HUES64 (cell line): ENCODE measurements at regions not wholly inside any gene's neighbourhood (a gene's known extent, or its start where the extent isn't known, plus 50 kb on each side); places are given as distances from the start of the nearest gene placed in this dataset.
A peak's percentile ranks its signal among the peaks of the same experiment; 100 is the strongest.

Source experiments
- H3K27ac ChIP-seq: 2 replicates; pipeline ENCODE4 v1.7.0; 2013; ENCODE audit warnings: low read depth, low read length, inconsistent platforms
- H3K27me3 ChIP-seq: 2 replicates; pipeline ENCODE4 v1.6.1; 2013; ENCODE audit warnings: mild to moderate bottlenecking, low read length; ENCODE audit not compliant: insufficient read depth
- H3K36me3 ChIP-seq: 2 replicates; pipeline ENCODE4 v1.6.1; 2013; ENCODE audit warnings: mild to moderate bottlenecking, low read length; ENCODE audit not compliant: insufficient read depth
- H3K4me1 ChIP-seq: 2 replicates; pipeline ENCODE4 v1.6.1; 2013; ENCODE audit warnings: mild to moderate bottlenecking, low read length, moderate library complexity; ENCODE audit not compliant: insufficient read depth
- H3K4me3 ChIP-seq: 2 replicates; pipeline ENCODE4 v1.5.1; 2013; ENCODE audit warnings: mild to moderate bottlenecking, low read length, moderate library complexity
- H3K9ac ChIP-seq: 2 replicates; pipeline ENCODE4 v1.6.1; 2013; ENCODE audit warnings: mild to moderate bottlenecking, low read depth, low read length
- H3K9me3 ChIP-seq: 2 replicates; pipeline ENCODE4 v1.6.1; 2013; ENCODE audit warnings: low read depth, low read length; ENCODE audit not compliant: insufficient read depth
- WGBS: fragments of 150-250, 120-280 bp; methylation state at CpG from one replicate; pipeline ENCODE4 v1.1.7; 2013; ENCODE audit warnings: missing lambda C conversion rate; 5-methylcytosine and 5-hydroxymethylcytosine counted together

GRCh38 chr6:147023581-147023980 is 180.6 kb upstream of the STXBP5 start:
- no peaks in the 10 kb centered on the region for H3K36me3 ChIP-seq
- no peak overlapping the region for H3K9ac ChIP-seq
- no peak overlapping the region for H3K27ac ChIP-seq
- no peaks in the 10 kb centered on the region for H3K27me3 ChIP-seq
- WGBS: 84% methylated on average over 3 of the region's 3 CpGs
- no peaks in the 10 kb centered on the region for H3K9me3 ChIP-seq
- no peak overlapping the region for H3K4me3 ChIP-seq
- no peaks in the 10 kb centered on the region for H3K4me1 ChIP-seq

DNA sequence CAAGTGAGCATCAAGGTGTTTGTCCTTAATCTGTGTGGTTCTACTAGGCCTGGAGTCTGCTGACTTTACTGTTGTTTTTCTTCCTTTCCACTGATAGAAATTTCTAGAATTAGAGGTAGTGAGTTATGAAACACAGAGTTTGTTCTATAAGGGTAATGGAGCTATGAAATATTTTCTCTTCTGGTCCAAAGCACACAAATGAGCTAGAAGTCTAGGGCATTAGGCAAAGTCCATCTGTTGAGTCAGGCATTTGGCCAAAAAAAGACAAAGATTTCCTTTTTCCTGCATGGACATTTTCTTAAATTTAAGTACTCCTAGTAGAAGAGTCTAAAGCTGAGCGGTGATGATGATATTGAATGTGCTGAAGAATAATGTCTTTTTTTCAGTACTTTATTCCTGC is 174.3 kb upstream of the STXBP5 start:
- WGBS: no CpG with 5 or more reads among the region's 1 CpG

GRCh38 chr6:147033267-147033666 is 170.9 kb upstream of the STXBP5 start:
- Histone ChIP-seq H3K36me3 (no peaks in the 10 kb centered on the region), H3K4me3 (no peak overlapping the region), H3K9ac (no peak overlapping the region), H3K4me1 (peaks cover 13% of the 10 kb centered on the region), H3K27ac (peak overlapping the region; percentile 51), H3K27me3 (no peaks in the 10 kb centered on the region), H3K9me3 (no peaks in the 10 kb centered on the region)
- WGBS: 71% methylated on average over 2 of the region's 2 CpGs

More for the DNA sequence above, 174.3 kb upstream of the STXBP5 start:
- Histone ChIP-seq H3K9me3 (no peaks in the 10 kb centered on the region), H3K27me3 (no peaks in the 10 kb centered on the region), H3K4me1 (peaks cover 13% of the 10 kb centered on the region), H3K9ac (no peak overlapping the region), H3K36me3 (no peaks in the 10 kb centered on the region), H3K27ac (no peak overlapping the region), H3K4me3 (no peak overlapping the region)

DNA sequence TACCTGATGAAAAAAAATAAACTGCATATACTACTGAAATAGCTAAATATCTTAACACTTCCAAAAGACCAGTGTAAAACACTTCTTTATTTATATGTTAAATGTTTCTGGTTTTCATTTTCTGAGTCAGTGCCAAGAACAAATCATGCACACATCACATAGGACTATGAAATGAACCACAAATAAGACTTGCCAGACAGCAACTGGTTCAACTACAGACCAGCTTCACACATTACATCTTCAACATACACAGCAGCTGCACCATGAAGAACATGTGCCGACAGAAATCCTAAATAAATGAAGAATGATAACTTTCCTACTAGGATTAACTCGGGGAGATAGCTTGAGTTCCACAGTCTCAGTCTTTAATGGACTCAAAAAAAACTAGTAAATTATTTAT is 168.3 kb upstream of the STXBP5 start:
- peaks cover 13% of the 10 kb centered on the region for H3K4me1 ChIP-seq
- H3K9ac ChIP-seq: no peak overlapping the region
- no peaks in the 10 kb centered on the region for H3K27me3 ChIP-seq
- H3K4me3 ChIP-seq: no peak overlapping the region
- no peak overlapping the region for H3K27ac ChIP-seq
- 100% methylated on average over 2 of the region's 2 CpGs for WGBS
- H3K36me3 ChIP-seq: no peaks in the 10 kb centered on the region
- no peaks in the 10 kb centered on the region for H3K9me3 ChIP-seq

DNA sequence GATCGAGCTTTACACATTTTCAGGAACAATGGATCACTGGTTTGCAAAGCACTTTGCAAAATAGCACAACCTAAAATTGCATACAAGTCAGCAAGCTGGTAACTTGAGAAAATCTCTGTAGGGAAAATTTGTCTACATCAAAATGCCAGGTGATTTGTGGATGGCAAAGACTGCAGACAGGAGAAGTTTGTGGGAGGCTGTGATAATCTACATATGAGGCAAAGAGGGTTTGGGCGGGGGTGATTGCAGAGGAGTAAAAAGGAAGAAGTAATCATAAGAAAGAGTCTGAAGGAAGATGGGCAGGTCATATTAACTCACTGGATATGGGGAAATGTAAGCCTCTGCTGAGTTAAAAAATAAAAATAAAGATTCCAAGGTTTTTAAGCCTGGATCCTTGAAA is 166.3 kb upstream of the STXBP5 start:
- Histone ChIP-seq H3K36me3 (no peaks in the 10 kb centered on the region), H3K9me3 (no peaks in the 10 kb centered on the region), H3K4me1 (peaks cover 10% of the 10 kb centered on the region), H3K9ac (no peak overlapping the region), H3K4me3 (no peak overlapping the region), H3K27me3 (no peaks in the 10 kb centered on the region), H3K27ac (no peak overlapping the region)
- WGBS: 87% methylated on average over 2 of the region's 2 CpGs

DNA sequence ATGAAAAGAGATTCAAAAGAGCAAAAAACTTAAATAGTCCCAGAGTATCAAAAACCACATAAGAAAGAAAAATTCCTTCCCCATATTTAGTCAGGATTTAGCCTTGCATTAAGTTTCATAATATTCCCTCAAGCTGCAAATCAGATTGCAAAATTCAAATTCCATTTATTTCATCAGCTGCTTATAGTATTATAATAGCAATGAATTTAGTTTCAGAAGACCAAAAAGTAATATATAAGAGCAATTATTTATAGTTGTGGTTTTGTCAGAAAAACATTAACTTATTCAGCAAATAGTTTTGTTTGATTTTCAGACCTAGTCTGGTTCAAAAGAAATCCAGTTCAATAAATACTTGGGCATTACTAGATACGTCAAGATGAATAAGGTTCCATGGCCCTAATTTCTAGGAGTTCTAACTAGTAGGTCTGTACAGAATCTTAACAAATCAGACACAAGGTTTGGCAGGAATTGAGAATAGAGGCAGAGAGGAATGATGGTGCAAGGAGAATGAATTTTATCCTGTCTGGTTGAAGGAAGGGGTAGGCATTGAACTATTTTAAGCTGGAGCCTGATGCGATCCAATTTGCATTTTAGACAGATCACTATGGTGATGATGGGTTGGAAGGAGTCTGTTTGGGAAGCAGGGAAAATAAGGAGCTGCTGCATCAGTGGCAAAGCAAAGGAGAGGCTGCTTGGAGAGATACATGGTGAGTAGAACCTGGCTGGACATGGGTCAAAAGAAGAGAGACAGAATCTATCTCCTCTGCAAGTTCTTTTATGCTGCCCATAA is 163.9 kb upstream of the STXBP5 start:
- Histone ChIP-seq H3K27me3 (no peaks in the 10 kb centered on the region), H3K36me3 (no peaks in the 10 kb centered on the region), H3K9ac (no peak overlapping the region), H3K9me3 (peaks cover 13% of the 10 kb centered on the region), H3K4me3 (no peak overlapping the region), H3K4me1 (no peaks in the 10 kb centered on the region), H3K27ac (no peak overlapping the region)
- 95% methylated on average over 2 of the region's 2 CpGs for WGBS

GRCh38 chr6:147042679-147043078 is 161.5 kb upstream of the STXBP5 start:
- no peak overlapping the region for H3K9ac ChIP-seq
- 100% methylated on average over 2 of the region's 2 CpGs for WGBS
- no peak overlapping the region for H3K4me3 ChIP-seq
- no peaks in the 10 kb centered on the region for H3K4me1 ChIP-seq
- peaks cover 13% of the 10 kb centered on the region for H3K9me3 ChIP-seq
- H3K27ac ChIP-seq: no peak overlapping the region
- H3K36me3 ChIP-seq: no peaks in the 10 kb centered on the region
- no peaks in the 10 kb centered on the region for H3K27me3 ChIP-seq

- H3K27ac ChIP-seq: no peak overlapping the region
- no peaks in the 10 kb centered on the region for H3K36me3 ChIP-seq
- no peak overlapping the region for H3K4me3 ChIP-seq
- H3K9ac ChIP-seq: no peak overlapping the region
- WGBS: 95% methylated on average over 5 of the region's 5 CpGs
- no peaks in the 10 kb centered on the region for H3K4me1 ChIP-seq
- peaks cover 13% of the 10 kb centered on the region for H3K9me3 ChIP-seq
- no peaks in the 10 kb centered on the region for H3K27me3 ChIP-seq
These were observed 160.2 kb upstream of the STXBP5 start for GRCh38 chr6:147043994-147044477.

GRCh38 chr6:147046141-147046877 is 157.9 kb upstream of the STXBP5 start:
- Histone ChIP-seq H3K4me3 (no peak overlapping the region), H3K9ac (no peak overlapping the region), H3K9me3 (peaks cover 13% of the 10 kb centered on the region), H3K27me3 (no peaks in the 10 kb centered on the region), H3K4me1 (no peaks in the 10 kb centered on the region), H3K27ac (no peak overlapping the region), H3K36me3 (no peaks in the 10 kb centered on the region)
- 94% methylated on average over 4 of the region's 4 CpGs for WGBS

- 93% methylated on average over 3 of the region's 3 CpGs for WGBS
- peaks cover 7% of the 10 kb centered on the region for H3K9me3 ChIP-seq
- H3K36me3 ChIP-seq: no peaks in the 10 kb centered on the region
- H3K4me1 ChIP-seq: peaks cover 13% of the 10 kb centered on the region
- no peak overlapping the region for H3K27ac ChIP-seq
- no peaks in the 10 kb centered on the region; the same call in 1 of the 2 replicates for H3K27me3 ChIP-seq
- H3K4me3 ChIP-seq: no peak overlapping the region
- no peak overlapping the region for H3K9ac ChIP-seq
These were observed 155.3 kb upstream of the STXBP5 start for GRCh38 chr6:147048930-147049329.

GRCh38 chr6:147053311-147053921 is 150.8 kb upstream of the STXBP5 start:
- Histone ChIP-seq H3K36me3 (no peaks in the 10 kb centered on the region), H3K27ac (peak overlapping the region; percentile 75; the same call in 1 of the 2 replicates), H3K4me1 (peaks cover 33% of the 10 kb centered on the region), H3K4me3 (no peak overlapping the region), H3K9me3 (no peaks in the 10 kb centered on the region), H3K9ac (no peak overlapping the region), H3K27me3 (no peaks in the 10 kb centered on the region; the same call in 1 of the 2 replicates)
- WGBS: 80% methylated on average over 2 of the region's 2 CpGs
